Right atrium auricular region (tissue), 2 donors: ENCODE measurements at regions not wholly inside any gene's neighbourhood (a gene's known extent, or its start where the extent isn't known, plus 50 kb on each side); places are given as distances from the start of the nearest gene placed in this dataset.

ENCODE experiments used
- DNase-seq: peaks from one replicate; pipeline ENCODE4 v3.0.0-alpha.2; 2019; ENCODE audit warnings: low spot score
- H3K27ac ChIP-seq, 2 donors: fragments of 200-600 bp; sonication (generic); 1 replicate in 1 of 2; 2 replicates in 1 of 2; pipeline ENCODE4 v1.5.1; 2016 to 2019
- H3K27me3 ChIP-seq, 2 donors: fragments of 200-600 bp; sonication (generic); one replicate each; pipeline versions ENCODE4 v1.5.1 to v1.6.0; 2017 to 2019
- H3K36me3 ChIP-seq: fragments of 200-600 bp; sonication (generic); one replicate; pipeline ENCODE4 v1.5.1; 2016
- H3K4me1 ChIP-seq, 2 donors: fragments of 200-600 bp; sonication (generic); one replicate each; pipeline versions ENCODE4 v1.5.1 to v1.6.0; 2017 to 2019
- H3K4me3 ChIP-seq, 2 donors: fragments of 200-600 bp; sonication (generic); 1 replicate in 1 of 2; 2 replicates in 1 of 2; pipeline ENCODE4 v1.5.1; 2017 to 2019; ENCODE audit warnings: mild to moderate bottlenecking in 1 of 2, moderate library complexity in 1 of 2
- H3K9me3 ChIP-seq, 2 donors: fragments of 200-600 bp; sonication (generic); one replicate each; pipeline ENCODE4 v1.5.1; 2019
- CTCF ChIP-seq, 2 donors: fragments of 200-600 bp; sonication (generic); IDR thresholded peaks; one replicate each; pipeline ENCODE4 v1.5.1; 2019; ENCODE audit warnings: antibody characterized with exemption in 2 of 2

GRCh38 chr2:204219196-204219595 lies 282.6 kb downstream of the ICOS start:
- H3K27me3 ChIP-seq: no peaks in the 10 kb centered on the region
- no peak for TF ChIP-seq CTCF (IDR thresholded peaks at IDR 0.05)
- H3K36me3 ChIP-seq: no peaks in the 10 kb centered on the region
- H3K4me3 ChIP-seq: no peak overlapping the region
- H3K27ac ChIP-seq: no peak overlapping the region
- H3K9me3 ChIP-seq: no peaks in the 10 kb centered on the region
- DNase-seq: no peak
- H3K4me1 ChIP-seq: no peaks in the 10 kb centered on the region

- H3K36me3 ChIP-seq: no peaks in the 10 kb centered on the region
These were observed 284.3 kb downstream of the ICOS start for GRCh38 chr2:204220896-204221295.

GRCh38 chr2:204223046-204223445 lies 286.5 kb downstream of the ICOS start:
- H3K36me3 ChIP-seq: no peaks in the 10 kb centered on the region
- no peaks in the 10 kb centered on the region for H3K27me3 ChIP-seq
- no peak overlapping the region for H3K27ac ChIP-seq
- H3K4me1 ChIP-seq: peaks cover 0 to 16% of the 10 kb centered on the region in 2 donors
- no peak for TF ChIP-seq CTCF (IDR thresholded peaks at IDR 0.05)
- no peak overlapping the region for H3K4me3 ChIP-seq
- no peaks in the 10 kb centered on the region for H3K9me3 ChIP-seq
- no peak for DNase-seq

More at GRCh38 chr2:204220896-204221295, 284.3 kb downstream of the ICOS start:
- Histone ChIP-seq H3K27ac (no peak overlapping the region), H3K9me3 (no peaks in the 10 kb centered on the region), H3K4me1 (no peaks in the 10 kb centered on the region), H3K27me3 (no peaks in the 10 kb centered on the region), H3K4me3 (no peak overlapping the region)
- TF ChIP-seq CTCF (IDR thresholded peaks at IDR 0.05): no peak
- DNase-seq: no peak

GRCh38 chr2:204223544-204223943 lies 287.0 kb downstream of the ICOS start:
- DNase-seq: no peak
- Histone ChIP-seq H3K4me1 (peaks cover 0 to 17% of the 10 kb centered on the region in 2 donors), H3K36me3 (no peaks in the 10 kb centered on the region), H3K27me3 (no peaks in the 10 kb centered on the region), H3K27ac (no peak overlapping the region), H3K4me3 (no peak overlapping the region), H3K9me3 (no peaks in the 10 kb centered on the region)
- TF ChIP-seq CTCF (IDR thresholded peaks at IDR 0.05): no peak

- Histone ChIP-seq H3K4me3 (no peak overlapping the region), H3K4me1 (peaks cover 0 to 17% of the 10 kb centered on the region in 2 donors), H3K27ac (no peak overlapping the region), H3K27me3 (no peaks in the 10 kb centered on the region), H3K9me3 (no peaks in the 10 kb centered on the region), H3K36me3 (no peaks in the 10 kb centered on the region)
- no peak for TF ChIP-seq CTCF (IDR thresholded peaks at IDR 0.05)
- no peak for DNase-seq
These were observed 289.1 kb downstream of the ICOS start for GRCh38 chr2:204225671-204226073.

GRCh38 chr2:204226305-204226880 lies 289.8 kb downstream of the ICOS start:
- peaks cover 0 to 17% of the 10 kb centered on the region in 2 donors for H3K4me1 ChIP-seq
- H3K9me3 ChIP-seq: no peaks in the 10 kb centered on the region
- no peaks in the 10 kb centered on the region for H3K27me3 ChIP-seq
- DNase-seq: no peak
- no peaks in the 10 kb centered on the region for H3K36me3 ChIP-seq
- no peak overlapping the region for H3K27ac ChIP-seq
- no peak overlapping the region for H3K4me3 ChIP-seq
- no peak for TF ChIP-seq CTCF (IDR thresholded peaks at IDR 0.05)
